ENCODE measurements at regions not wholly inside any gene's neighbourhood (a gene's known extent, or its start where the extent isn't known, plus 50 kb on each side); places are given as distances from the start of the nearest gene placed in this dataset.

DNA sequence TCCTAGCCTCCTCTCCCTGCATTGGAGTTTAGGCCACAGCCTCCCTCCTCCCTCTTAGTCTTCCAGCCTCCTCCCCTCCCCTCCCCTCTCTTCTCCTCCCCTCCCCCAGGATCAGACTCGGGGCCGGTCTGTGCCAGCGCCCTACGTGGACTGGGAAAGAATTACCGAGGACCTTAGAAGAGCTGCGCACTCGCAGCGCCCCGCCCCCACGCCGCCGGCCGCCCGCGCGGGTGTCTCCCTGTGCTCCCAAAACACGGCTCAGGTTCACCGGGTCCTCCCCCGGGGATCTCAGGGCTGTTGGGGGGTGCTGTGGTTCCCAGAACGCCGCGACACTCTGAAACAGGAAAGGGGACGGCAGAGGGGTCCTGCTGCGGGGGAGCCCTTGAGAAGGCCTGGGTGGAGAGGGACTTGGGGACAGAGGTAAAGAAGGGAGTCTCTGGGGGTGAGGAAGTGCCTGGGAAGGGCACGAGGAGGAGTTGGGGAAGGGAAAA, 122.3 kb upstream of the TBL1X start:
- TF ChIP-seq, protein P1, sequence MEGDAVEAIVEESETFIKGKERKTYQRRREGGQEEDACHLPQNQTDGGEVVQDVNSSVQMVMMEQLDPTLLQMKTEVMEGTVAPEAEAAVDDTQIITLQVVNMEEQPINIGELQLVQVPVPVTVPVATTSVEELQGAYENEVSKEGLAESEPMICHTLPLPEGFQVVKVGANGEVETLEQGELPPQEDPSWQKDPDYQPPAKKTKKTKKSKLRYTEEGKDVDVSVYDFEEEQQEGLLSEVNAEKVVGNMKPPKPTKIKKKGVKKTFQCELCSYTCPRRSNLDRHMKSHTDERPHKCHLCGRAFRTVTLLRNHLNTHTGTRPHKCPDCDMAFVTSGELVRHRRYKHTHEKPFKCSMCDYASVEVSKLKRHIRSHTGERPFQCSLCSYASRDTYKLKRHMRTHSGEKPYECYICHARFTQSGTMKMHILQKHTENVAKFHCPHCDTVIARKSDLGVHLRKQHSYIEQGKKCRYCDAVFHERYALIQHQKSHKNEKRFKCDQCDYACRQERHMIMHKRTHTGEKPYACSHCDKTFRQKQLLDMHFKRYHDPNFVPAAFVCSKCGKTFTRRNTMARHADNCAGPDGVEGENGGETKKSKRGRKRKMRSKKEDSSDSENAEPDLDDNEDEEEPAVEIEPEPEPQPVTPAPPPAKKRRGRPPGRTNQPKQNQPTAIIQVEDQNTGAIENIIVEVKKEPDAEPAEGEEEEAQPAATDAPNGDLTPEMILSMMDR (conservative IDR thresholded peaks at IDR 0.05; ENCODE audit: low read depth, low read length) = no peak
- H3K4me3 ChIP-seq (ENCODE audit: low read length) = peak overlapping the region; percentile 40
- DNase-seq (ENCODE audit: low read depth) = peak; percentile 67

DNA sequence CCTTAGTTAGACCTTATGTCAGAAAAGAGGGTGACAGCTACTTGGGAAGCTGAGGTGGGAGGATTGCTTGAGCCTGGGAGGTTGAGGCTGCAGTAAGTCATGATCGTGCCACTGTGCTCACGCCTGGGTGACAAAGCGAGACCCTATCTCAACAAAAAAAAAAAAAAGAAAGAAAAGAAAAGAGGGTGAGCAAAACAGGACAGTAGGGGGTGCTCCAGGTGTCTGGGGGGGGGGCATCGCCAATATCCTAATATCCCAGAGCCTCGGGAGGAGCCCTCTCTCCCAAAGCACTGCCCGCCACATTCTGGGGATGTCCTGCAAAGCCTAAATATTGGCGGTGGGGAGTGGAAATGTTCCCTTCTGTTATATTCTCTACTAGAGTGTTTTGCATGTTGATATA, 120.9 kb upstream of the TBL1X start:
- H3K4me3 ChIP-seq (ENCODE audit: low read length) = no peak overlapping the region
- TF ChIP-seq, protein P1 (conservative IDR thresholded peaks at IDR 0.05; ENCODE audit: low read depth, low read length) = no peak
- DNase-seq (ENCODE audit: low read depth) = no peak

DNA sequence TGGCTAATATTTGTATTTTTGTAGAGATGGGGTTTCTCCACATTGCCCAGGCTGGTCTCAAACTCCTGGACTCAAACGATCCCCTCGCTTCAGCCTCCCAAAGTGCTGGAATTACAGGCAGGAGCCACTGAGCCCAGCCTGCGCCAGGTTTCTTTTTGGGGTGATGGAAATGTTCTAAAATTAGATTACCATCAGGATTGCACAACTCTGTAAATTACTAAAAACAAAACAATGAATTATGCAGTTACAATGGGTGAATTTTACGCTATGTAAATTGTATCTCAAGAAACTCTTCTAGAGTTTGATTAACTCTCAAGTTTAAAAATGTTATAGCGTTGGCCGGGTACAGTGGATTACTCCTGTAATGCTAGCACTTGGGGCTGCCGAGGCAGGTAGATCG, 118.9 kb upstream of the TBL1X start:
- DNase-seq (ENCODE audit: low read depth) = no peak
- TF ChIP-seq, protein P1 (conservative IDR thresholded peaks at IDR 0.05; ENCODE audit: low read depth, low read length) = no peak
- H3K4me3 ChIP-seq (ENCODE audit: low read length) = no peak overlapping the region

DNA sequence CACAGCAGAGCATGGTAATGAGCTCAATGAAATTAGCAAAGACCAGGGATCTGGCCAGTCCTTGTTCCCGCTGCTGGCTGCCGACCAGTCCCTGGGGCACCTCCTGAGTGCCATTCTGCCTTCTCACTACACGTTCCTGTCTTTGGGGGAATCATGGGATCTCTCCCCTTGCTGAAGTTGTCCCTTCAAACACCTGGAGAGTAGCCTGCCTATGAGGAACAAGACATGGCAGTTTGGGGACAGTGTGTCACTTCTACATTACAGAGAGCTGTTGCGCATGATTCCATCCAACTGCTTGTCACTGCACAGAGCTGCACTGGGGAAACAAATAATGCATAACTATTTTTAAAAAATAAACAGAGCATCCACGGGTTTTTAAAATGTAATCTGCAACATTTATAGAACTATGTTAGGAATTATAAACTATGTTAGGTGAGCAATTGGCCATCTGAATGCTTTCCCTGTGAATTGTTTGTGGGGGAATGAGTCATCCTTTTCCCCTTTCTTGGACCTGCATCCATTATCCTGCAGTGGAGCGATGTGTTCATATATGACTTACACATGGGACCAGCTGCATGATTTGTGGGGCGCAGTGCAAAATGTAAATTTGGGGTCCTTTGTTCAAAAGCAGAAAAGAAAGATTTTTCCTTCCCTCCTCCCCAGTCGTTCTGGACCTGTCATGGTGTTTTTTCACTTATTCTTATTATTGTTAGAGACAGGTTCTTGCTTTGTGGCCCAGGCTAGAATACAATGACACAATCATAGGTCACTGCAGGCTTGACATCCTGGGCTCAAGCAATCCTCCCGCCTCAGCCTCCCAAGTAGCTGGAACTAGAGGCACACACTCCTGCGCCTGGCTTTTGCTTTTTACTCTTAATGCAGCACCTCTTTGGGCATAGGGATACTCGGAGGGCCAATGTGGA, 115.0 kb upstream of the TBL1X start:
- no peak for DNase-seq (ENCODE audit: low read depth)
- no peak overlapping the region for H3K4me3 ChIP-seq (ENCODE audit: low read length)
- TF ChIP-seq, protein P1 (conservative IDR thresholded peaks at IDR 0.05; ENCODE audit: low read depth, low read length) = no peak

DNA sequence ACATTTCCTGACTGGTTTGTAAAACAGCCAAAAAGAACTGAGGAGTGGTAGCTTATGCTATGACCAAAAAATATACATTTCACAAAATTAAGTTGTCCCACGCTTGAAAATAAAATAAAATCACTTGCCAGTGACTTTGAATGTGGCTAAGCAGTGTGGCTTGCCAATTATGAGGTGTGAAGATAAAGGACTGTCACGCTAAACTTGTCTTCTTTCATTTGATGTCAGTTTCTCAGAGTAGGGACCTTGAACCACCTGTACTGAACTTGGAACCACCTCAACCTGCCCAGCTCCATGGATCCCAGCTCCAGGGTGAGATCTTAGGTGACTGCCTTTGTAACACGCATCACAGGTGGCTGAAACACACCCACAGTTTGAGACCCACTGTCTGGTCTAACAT, 113.7 kb upstream of the TBL1X start:
- TF ChIP-seq, protein P1 (conservative IDR thresholded peaks at IDR 0.05; ENCODE audit: low read depth, low read length) = no peak
- no peak overlapping the region for H3K4me3 ChIP-seq (ENCODE audit: low read length)
- DNase-seq (ENCODE audit: low read depth) = no peak

DNA sequence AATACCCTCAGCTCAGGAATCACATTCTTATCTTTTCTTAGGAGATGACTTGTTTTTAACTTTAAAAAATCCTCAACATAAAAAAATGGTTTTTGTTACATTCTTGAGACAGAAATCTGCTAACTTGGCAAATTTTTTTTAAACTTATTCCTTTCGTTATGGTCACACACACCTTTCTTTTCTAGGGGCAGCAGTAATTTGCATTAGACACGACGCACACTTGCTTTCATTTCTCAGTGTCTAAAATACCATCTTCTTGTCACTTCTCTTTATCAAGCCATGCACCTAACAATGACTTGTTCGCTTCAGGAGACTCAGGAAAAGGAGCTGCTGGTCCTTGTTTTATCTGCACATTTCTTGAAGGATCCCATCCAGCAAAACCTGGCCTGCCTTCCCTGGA, 112.6 kb upstream of the TBL1X start:
- TF ChIP-seq, protein P1 (conservative IDR thresholded peaks at IDR 0.05; ENCODE audit: low read depth, low read length) = no peak
- DNase-seq (ENCODE audit: low read depth) = no peak
- H3K4me3 ChIP-seq (ENCODE audit: low read length) = no peak overlapping the region
